AG09319 (cell line): ENCODE measurements at regions not wholly inside any gene's neighbourhood (a gene's known extent, or its start where the extent isn't known, plus 50 kb on each side); places are given as distances from the start of the nearest gene placed in this dataset.

Experiments used
- DNase-seq: peaks from one replicate; pipeline ENCODE4 v3.0.0-alpha.2; 2010; ENCODE audit warnings: low read depth; ENCODE audit errors: extremely low read depth
- CTCF ChIP-seq: IDR thresholded peaks from 2 replicates; pipeline ENCODE4 v1.5.1; 2011; ENCODE audit warnings: low read depth, mild to moderate bottlenecking, inconsistent platforms, low read length, moderate library complexity

- no peak for TF ChIP-seq CTCF
- no peak for DNase-seq
Observed at GRCh38 chr5:135163964-135164363, 129.9 kb upstream of the PITX1 start.

GRCh38 chr5:135163391-135163790, 129.4 kb upstream of the PITX1 start:
- TF ChIP-seq CTCF, result no peak
- DNase-seq, result no peak

GRCh38 chr5:135162661-135163265, 128.7 kb upstream of the PITX1 start:
- DNase-seq, result no peak
- TF ChIP-seq CTCF, result no peak; the same call in 1 of the 2 replicates

- no peak for TF ChIP-seq CTCF
- DNase-seq, result no peak
Observed at GRCh38 chr5:135161221-135161620, 127.2 kb upstream of the PITX1 start.

- no peak for TF ChIP-seq CTCF
- DNase-seq, result no peak
Observed at GRCh38 chr5:135160036-135160675, 126.1 kb upstream of the PITX1 start.

- no peak for TF ChIP-seq CTCF
Observed at GRCh38 chr5:135159626-135160025, 125.6 kb upstream of the PITX1 start.

GRCh38 chr5:135158982-135159381, 125.0 kb upstream of the PITX1 start:
- TF ChIP-seq CTCF, result no peak
- DNase-seq, result no peak

More at GRCh38 chr5:135159626-135160025, 125.6 kb upstream of the PITX1 start:
- no peak for DNase-seq
